ENCODE measurements at regions not wholly inside any gene's neighbourhood (a gene's known extent, or its start where the extent isn't known, plus 50 kb on each side); places are given as distances from the start of the nearest gene placed in this dataset.
A peak's percentile ranks its signal among the peaks of the same experiment; 100 is the strongest.
"Not testable (repeated sequence)": the region's sequence is repeated elsewhere in the genome, so short reads cannot be mapped to it uniquely, and the experiment has no call there.

DNA sequence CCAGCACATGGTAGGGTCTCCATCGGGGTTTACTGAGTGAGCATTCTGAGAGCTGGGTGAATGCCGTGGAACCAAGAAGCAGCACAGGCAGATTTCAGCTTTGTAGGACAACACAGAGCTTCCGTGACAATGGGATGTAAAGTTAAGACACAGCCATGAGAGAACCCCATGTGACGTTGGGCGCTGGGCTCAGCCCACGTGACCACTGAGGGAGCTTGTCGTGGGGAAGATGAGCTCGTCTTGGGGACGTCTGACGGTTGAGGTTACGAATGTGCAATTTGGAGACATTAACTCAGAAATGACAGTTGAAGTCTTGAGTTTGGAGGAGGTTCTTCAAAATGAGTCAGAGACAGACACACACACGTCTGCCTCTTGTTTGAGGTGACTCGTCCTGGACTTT, 51.5 kb upstream of the MUC20 start:
- DNase-seq (ENCODE audit: low read depth in 2 of 3, low spot score in 1 of 3): peak in 1 of 3 donors; percentile 10

DNA sequence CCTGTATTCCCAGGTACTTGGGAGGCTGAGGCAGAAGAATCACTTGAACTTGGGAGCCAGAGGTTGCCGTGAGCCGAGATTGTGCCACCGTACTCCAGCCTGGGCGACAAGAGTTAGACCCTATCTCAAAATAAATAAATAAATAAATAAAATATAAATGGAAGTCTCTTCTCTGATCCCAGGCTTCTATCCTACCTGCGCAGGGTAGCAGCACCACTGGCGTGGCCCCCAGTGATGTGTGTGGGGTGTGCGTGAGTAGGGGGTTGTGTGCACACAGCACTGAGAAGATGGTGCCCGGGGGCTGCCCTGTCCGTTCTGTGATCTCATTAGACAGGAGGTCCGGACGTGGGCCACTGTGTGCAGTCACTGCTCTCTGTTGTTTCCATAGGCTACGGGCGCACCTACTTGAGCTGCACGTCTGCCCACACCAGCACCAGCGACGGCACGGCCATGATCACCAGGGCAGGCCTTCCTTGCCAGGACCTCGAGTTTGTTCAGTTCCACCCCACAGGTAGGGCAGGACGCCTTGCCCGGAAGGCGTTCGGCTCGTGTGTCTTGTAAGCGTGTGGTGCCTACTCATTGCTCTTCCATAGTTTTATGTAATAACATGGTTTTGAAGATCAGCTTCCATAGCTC, 52.5 kb upstream of the MUC20 start:
- DNase-seq (ENCODE audit: low read depth in 2 of 3, low spot score in 1 of 3): not testable (repeated sequence)

DNA sequence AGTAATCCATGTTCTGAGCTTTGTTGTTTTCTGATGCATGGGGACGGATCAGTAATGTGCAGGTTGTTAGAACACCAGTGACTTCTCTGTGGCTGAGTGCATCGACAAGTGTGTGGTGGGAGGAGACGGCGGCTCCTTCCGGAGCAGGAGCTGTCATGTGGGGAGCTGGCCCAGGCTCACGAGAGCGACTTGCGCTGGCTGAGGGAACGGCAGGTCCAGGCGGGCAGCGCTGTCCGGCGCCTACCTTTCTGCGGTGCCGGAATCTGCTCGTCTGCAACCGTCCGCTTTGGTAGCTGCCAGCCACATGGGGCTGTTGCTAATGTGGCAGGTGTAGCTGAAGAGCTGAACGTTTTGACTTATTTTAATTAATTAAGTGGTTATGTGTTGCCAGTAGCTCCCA, 55.5 kb upstream of the MUC20 start:
- DNase-seq (ENCODE audit: low read depth in 2 of 3, low spot score in 1 of 3): not testable (repeated sequence)

DNA sequence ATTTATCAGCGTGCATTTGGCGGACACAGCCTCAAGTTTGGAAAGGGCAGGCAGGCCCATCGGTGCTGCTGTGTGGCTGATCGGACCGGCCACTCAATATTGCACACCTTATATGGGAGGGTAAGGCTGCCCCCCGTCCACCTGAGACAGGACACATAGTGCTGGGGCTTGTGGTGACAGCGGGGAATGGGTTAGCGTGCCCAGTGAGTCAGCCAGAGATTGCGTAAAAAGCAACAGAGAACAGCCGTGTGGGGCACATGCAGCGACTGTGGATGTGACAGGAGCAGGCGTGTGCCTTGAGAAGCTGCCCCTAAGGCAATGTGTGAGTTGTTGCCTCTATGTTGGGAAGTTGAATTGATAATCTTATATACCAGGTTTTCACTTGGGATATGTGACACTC, 56.6 kb upstream of the MUC20 start:
- not testable (repeated sequence) for DNase-seq (ENCODE audit: low read depth in 2 of 3, low spot score in 1 of 3)

DNA sequence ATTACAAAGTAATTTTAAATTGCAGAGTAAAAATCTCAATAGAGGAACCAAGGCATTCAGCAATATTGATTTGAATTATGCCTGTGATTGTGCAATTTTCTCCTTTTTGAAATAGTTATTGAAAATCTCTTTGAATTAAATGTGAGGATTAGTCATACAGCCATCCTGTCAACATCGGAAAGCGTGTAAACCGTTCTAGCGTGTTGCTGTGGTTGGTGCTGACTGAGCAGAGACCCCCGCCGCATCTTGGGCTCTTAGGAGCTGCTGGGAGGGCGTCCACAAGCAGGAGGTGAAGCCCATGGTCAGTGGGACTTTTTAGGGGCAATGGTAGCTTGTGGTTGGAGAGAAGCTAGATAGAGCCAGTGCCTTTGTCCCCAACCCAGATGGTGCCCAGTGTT, 61.6 kb upstream of the MUC20 start:
- not testable (repeated sequence) for DNase-seq (ENCODE audit: low read depth in 2 of 3, low spot score in 1 of 3)

DNA sequence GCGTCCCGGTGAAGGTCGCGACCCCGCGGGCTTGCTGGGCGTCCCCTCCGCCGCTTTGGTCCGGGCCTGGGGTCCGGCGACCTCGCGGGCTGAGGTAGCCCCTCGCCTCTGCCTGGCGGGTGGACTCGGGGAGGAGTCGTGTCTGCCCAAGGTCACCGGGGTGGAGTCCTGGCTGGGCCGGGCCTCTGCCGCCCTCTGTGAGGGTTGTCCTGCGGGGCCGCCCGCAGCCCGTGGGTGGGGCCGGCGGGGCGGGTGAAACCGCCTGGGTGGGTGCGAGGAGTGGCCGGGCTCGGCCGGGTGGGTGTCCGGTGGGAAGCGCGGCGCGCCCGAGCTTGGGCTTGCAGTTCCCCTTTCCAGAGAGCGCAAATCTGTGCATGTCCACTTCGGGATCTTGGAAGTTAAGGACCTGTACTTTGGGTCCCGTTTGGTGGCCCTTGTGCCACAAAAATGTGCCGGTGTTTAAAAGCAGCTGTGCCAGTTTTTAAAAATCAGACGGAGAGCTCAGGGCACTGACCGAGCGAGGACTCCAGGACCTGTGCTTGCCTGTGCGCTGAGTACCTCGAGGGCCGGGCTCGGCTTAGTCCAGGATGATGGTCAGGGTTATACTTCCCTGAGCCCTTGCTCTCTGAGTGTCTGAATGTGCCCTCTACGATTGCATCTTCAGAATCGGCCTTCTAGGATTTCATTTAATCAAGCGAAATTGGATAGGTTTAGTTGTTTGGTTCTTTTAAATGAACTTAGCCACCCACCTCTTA, 62.2 kb upstream of the MUC20 start:
- DNase-seq (ENCODE audit: low read depth in 2 of 3, low spot score in 1 of 3): not testable (repeated sequence)

DNA sequence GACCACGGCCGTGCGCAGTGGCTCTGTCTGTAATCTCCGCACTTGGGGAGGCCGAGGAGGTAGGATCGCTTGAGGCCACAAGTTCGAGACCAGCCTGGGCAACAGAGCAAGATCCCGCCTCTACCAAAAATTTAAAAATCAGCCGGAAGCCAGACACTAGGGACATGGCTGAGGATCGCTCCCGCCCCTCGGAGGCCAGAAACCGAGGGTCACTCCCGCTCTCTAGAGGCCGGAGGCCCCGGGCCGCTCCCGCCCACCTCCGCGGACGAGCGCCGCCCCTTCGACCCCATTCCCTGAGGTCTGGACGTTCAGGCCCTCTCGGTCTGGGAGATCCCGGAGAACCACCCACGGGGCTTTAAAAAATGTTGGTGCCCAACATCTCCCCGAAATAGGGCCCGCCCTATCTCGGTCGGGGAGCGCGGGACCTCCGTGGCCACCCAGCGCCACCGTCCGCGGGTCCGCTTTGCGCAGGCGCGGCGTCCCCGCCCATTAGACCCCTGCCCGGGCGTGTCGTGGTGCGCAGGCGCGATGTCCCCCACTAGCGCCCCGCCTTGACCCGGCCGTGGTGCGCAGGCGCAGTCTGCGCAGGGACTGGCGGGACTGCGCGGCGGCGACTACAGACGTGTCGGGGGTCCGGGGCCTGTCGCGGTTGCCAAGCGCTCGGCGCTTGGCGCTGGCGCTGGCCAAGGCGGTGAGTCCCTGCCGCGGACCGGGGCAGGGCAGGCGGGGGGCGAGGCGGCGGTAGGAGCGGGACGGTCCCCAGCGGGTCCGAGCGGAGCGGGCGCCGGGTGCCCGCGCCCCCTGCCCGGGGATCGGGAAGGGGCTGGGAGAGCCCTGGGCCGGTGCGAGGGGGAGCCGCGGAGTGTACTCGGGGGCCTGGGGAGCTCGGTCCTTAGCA, 63.1 kb upstream of the MUC20 start:
- peak; percentile 47 to 89 (median 86) for DNase-seq (ENCODE audit: low read depth in 2 of 3, low spot score in 1 of 3)

DNA sequence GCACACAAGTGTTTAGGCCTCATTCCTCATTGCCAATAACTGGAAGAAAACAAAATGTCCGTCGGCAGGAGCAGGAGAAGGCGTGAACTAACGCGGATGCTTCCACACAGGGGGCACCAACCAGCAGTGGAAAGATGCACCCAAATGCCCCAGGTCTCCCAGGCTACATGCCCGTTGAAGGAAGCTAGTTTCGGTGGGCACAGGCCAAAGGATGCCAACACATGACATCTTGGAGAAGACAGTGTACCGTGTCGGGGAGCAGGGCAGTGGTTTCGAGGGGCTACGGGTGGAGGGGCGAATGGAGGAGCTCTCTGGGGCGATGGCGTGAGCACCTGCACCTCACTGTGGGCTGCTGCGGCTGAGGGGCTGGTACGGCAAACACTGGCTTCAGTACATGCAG, 64.7 kb upstream of the MUC20 start:
- not testable (repeated sequence) for DNase-seq (ENCODE audit: low read depth in 2 of 3, low spot score in 1 of 3)

DNA sequence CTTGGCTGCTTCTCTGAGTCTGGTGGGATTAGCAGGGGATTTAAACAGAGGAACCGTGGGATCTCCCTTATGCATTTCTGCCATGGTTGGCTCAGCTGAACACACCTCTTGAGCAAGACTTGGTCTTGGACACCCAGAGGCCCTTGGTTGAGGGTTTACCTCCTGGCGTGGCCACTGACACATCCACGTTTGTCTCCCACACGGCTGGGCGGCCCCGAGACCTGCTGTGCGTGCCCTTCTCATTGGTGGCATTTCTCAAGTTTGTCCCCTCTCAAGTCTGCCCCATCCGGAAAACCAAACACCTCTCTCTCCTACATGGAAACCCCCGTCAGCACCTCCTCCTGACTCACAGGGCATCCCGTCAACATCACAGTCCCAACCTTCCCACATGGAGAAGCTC, 66.0 kb upstream of the MUC20 start:
- not testable (repeated sequence) for DNase-seq (ENCODE audit: low read depth in 2 of 3, low spot score in 1 of 3)

DNA sequence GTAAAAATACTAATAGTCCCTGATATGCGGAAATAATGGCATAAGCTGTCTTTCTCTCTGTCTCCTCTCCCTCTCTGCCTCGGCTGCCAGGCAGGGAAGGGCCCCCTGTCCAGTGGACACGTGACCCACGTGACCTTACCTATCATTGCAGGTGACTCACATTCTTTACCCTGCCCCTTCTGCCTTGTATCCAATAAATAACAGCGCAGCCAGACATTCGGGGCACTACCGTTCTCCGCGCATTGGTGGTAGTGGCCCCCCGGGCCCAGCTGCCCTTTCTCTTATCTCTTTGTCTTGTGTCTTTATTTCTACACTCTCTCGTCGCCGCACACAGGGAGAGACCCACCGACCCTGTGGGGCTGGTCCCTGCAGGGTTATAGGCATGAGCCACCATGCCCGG, 66.6 kb upstream of the MUC20 start:
- DNase-seq (ENCODE audit: low read depth in 2 of 3, low spot score in 1 of 3): not testable (repeated sequence)

DNA sequence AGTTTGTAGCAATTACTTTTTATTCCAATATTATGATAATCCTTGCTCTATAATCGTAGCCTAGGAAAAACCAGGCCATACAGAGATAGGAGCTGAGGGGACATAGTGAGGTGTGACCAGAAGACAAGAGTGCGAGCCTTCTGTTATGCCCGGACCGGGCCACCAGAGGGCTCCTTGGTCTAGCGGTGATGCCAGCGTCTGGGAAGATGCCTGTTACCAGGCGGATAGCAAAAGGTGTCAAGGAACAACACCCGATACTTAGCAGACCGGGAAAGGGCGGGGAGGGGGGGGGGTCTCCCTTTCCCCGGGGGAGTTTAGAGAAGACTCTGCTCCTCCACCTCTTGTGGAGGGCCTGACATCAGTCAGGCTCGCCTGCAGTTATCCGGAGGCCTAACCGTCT, 67.1 kb upstream of the MUC20 start:
- not testable (repeated sequence) for DNase-seq (ENCODE audit: low read depth in 2 of 3, low spot score in 1 of 3)

DNA sequence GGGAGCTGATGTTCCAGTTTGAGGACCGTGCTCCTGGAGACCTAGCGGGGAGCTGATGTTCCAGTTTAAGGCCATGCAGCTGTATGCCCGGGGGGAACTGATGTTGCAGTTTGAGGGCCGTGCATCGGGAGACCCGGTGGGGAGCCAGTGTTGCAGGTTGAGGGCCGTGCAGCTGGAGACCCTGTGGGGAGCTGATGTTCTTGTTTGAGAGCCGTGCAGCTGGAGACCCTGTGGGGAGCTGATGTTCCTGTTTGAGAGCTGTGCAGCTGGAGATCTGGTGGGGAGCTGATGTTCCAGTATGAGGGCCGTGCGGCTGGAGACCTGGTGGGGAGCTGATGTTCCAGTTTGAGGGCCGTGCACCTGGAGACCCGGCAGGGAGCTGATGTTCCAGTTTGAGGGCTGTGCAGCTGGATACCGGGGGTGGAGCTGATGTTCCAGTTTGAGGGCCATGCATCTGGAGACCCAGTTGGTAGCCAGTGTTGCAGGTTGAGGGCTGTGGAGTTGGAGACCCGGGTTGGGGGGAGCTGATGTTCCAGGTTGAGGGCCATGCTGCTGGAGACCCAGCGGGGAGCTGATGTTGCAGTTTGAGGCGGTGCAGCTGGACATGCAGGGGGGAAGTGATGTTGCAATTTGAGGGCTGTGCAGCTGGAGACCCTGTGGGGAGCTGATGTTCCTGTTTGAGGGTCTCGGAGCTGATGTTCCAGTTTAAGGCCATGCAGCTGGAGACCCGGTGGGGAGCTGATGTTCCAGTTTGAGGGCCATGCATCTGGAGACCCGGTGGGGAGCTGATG, 64.4 kb upstream of the APOD start:
- DNase-seq (ENCODE audit: low read depth in 2 of 3, low spot score in 1 of 3): not testable (repeated sequence)

DNA sequence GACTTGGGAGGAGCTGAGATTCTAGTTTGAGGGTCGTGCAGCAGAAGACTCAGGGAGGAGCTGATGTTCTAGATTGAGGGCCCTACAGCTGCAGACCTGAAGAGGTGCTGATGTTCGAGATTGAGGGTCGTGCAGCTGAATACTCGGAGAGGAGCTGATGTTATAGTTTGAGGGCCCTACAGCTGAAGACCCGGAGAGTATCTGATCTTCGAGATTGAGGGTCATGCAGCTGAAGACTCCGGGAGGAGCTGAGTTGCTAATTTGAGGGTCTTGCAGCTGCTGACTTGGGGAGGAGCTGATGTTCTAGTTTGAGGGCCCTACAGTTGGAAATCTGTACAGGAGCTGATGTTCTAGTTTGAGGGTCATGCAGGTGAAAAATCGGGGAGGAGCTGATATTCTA, 62.1 kb upstream of the APOD start:
- DNase-seq (ENCODE audit: low read depth in 2 of 3, low spot score in 1 of 3): not testable (repeated sequence)

DNA sequence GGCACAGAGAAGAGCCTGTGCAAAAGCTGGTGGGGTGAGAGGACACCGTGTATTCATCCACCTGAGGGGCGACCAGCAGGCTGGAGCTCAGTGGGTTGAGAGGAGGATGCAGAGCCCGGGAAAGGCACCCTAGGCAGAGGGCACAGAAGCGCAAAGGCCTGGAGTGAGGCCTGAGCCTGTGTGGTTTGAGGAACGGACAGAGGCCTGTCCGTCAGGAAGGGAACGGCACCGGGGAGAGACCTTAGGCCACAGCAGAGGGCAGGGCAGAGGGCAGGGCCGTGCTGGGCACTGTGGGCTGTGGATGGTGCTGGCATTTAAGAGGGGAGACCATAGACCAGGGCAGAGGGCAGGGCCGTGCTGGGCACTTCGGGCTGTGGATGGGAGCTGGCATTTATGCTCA, 59.5 kb upstream of the APOD start:
- not testable (repeated sequence) for DNase-seq (ENCODE audit: low read depth in 2 of 3, low spot score in 1 of 3)

DNA sequence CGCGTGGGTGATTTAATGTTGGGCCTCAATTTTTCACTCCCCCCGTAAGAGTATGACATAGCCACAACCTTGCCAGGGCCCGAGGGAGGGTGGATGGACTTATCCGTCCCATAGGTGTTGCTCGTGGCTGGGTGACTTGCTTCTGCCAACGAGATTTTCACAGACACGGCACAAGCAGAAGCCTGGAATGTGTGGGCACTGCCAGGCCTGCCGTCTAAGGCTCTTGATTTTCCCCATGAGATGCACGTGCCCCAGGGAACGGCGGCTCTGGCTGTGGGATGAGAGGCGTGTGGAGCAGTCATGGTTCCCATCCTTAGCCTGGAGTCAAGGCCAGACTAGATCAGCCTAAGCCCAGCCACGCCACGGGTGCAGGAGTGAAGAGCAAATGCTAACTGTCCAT, 58.6 kb upstream of the APOD start:
- DNase-seq (ENCODE audit: low read depth in 2 of 3, low spot score in 1 of 3): not testable (repeated sequence)

DNA sequence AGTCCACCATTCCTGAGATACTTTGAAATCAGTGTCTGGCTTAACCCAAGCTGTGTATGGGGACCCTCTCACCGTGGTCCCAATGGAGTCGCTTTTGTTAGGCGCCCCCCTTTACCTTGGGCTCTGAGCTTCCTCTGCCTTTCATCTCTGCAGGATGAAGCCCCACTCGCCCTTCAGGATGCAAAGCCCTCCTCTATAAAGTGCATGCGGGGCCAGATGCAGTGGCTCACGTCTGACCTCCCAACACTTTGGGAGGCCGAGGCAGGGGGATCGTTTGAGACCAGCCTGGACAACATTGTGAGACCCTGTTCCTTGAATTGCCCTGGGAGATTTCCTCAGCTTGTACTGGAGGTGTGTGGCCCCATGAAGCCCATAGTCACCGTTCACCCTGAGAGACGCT, 54.7 kb upstream of the APOD start:
- not testable (repeated sequence) for DNase-seq (ENCODE audit: low read depth in 2 of 3, low spot score in 1 of 3)

DNA sequence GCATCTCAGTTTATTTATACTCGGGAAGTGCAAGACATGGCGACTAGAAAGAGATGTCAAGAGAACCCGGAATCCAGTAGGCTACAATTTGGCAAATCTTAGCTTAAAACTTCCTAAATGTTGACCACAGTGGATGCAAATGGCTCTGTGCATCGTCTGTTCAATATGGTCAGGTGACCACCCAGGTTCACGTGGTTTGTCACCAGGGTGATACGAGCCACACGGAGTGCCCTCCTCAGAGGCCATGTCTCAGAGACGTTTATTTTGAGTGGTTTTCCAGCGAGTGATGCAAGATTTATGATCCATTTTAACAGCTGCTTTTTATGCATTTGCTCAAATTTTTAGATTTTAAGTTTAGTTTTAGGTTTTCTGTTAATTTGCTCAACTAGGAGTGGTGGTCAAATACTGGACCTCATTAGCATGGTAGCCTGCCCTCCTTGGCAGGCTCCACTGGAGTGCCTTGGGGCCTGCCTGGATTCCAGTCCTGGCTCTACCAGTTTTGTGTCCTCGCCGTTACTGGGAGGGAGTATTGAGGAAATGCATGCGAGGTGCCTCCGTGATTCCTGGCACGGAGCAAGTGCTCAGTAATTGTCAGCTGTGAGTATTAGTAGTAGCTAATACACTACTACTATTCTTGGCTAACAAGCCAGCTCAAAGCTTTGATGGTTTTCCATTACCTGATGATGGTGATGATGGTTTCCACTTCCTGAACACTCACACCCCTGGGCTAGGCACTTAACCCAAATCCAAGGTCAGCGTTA, 53.9 kb upstream of the APOD start:
- DNase-seq (ENCODE audit: low read depth in 2 of 3, low spot score in 1 of 3): not testable (repeated sequence)

DNA sequence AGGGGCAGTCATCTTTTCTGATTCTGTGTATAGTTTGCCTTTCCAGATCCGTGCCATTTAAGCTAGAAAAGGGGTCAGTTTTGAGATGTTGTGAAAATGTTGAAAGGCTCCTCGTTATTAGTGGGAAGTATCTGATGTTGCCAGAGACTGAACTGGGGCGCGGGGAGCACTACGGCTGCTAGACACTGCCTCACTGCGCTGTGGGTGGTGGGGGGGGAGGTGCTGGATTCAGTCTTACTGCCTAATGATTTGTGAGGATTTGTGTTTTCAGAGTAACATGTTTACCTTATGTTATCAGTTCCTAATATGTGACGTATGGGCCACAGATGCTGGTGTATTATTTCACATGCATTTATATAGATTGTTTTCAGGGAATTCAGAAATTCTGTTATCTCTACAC, 53.3 kb upstream of the APOD start:
- not testable (repeated sequence) for DNase-seq (ENCODE audit: low read depth in 2 of 3, low spot score in 1 of 3)

DNA sequence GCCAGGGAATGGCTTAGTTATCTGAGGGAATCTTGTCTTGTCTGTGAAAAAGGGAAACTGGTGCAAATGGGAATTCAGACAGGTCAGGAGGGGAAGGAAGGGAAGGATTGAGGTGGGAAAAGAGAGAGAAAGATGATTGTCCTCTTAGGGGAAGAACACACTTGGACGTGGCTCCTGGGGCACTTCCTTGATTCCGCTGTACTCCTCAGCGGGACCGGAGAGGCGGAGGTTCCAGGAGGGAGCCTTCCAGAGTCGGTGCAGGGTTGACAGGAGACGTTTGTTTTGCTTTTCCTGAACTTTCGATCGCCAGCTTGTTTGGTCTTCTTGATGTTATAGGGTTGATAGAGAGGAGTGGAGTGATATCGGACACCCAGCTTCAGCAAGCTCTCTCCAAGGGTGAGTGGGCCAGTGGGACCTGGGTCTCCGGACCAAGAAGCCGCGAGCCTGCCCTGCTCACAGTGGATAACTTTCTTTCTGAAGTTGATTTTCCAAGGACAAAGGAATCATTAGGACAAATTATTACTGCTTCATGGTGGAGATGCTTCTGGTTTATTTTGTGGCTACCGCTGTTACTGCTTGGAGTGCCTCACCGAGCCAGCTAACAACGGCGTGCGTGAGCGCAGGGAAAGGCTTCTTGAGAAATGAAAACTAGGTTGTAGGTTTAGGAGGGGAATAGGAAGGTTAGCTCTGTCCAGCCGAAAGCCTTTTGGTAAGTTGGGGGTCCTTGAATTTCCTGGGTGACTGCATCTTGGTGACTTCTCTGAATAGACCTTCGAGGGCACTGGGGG, 52.4 kb upstream of the APOD start:
- DNase-seq (ENCODE audit: low read depth in 2 of 3, low spot score in 1 of 3): not testable (repeated sequence)
